DMS153 (cell line): ENCODE measurements at regions not wholly inside any gene's neighbourhood (a gene's known extent, or its start where the extent isn't known, plus 50 kb on each side); places are given as distances from the start of the nearest gene placed in this dataset.

Experiments used
- DNase-seq: peaks from one replicate; lab custom pipeline; 2025; lab: John Stamatoyannopoulos, UW

- no peak for DNase-seq
These were observed 166.1 kb downstream of the MARCHF11 start for GRCh38 chr5:16013334-16014065.

GRCh38 chr5:16009256-16009655 is 170.3 kb downstream of the MARCHF11 start:
- no peak for DNase-seq

GRCh38 chr5:16007750-16008415 is 171.7 kb downstream of the MARCHF11 start:
- DNase-seq: no peak

GRCh38 chr5:16005225-16005624 is 174.4 kb downstream of the MARCHF11 start:
- DNase-seq: no peak

- DNase-seq: no peak
These were observed 179.5 kb downstream of the MARCHF11 start for GRCh38 chr5:16000056-16000455.

GRCh38 chr5:15995341-15996052 is 184.1 kb downstream of the MARCHF11 start:
- peak; percentile 40 for DNase-seq

- DNase-seq: no peak
These were observed 185.7 kb downstream of the MARCHF11 start for GRCh38 chr5:15993919-15994318.

GRCh38 chr5:15993334-15993733 is 186.3 kb downstream of the MARCHF11 start:
- DNase-seq: no peak

- DNase-seq: no peak
These were observed 186.7 kb downstream of the MARCHF11 start for GRCh38 chr5:15992918-15993317.

- DNase-seq: no peak
These were observed 188.0 kb downstream of the MARCHF11 start for GRCh38 chr5:15991586-15991985.
